ENCODE measurements at regions not wholly inside any gene's neighbourhood (a gene's known extent, or its start where the extent isn't known, plus 50 kb on each side); places are given as distances from the start of the nearest gene placed in this dataset.
A peak's percentile ranks its signal among the peaks of the same experiment; 100 is the strongest.
"Not testable (repeated sequence)": the region's sequence is repeated elsewhere in the genome, so short reads cannot be mapped to it uniquely, and the experiment has no call there.

DNA sequence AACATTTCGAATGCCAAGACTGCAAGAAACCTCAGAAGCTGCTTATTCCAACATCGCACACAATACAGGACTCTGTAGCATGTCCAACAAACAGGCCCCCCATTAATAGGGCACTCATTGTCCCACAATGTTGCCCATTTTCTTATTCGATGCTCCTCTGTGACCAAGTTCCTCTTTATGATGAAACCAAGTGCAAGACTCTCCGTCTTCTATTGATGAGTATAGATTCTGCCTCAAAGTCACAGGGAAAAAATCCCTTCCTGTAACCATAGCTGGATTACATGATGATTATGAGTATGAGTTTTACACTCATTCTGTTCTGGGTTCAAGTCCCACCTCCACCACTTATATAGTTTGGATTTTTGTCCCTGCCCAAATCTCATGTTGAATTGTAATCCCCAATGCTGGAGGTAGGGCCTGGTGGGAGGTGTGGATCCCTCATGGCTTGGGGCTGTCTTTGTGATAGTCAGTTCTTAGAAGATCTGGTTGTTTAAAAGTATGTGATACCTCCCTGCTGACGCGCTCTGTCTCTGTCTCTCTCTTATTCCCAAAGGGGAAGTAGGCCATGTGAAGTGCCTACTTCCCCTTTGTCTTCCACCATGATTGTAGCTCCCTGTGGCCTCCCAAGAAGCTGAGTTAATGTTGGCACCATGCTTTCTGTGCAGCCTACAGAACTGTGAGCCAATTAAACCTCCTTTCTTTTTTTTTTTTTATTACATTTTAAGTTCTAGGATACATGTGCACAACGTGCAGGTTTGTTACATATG lies 148.7 kb downstream of the OSR1 start:
- peak; percentile 51 for DNase-seq
- in situ Hi-C loops (cut with MboI; ENCODE audit: low pct_unique_long_range_greater_than_20kb, low sequenced_read_pairs) = no loop called here

DNA sequence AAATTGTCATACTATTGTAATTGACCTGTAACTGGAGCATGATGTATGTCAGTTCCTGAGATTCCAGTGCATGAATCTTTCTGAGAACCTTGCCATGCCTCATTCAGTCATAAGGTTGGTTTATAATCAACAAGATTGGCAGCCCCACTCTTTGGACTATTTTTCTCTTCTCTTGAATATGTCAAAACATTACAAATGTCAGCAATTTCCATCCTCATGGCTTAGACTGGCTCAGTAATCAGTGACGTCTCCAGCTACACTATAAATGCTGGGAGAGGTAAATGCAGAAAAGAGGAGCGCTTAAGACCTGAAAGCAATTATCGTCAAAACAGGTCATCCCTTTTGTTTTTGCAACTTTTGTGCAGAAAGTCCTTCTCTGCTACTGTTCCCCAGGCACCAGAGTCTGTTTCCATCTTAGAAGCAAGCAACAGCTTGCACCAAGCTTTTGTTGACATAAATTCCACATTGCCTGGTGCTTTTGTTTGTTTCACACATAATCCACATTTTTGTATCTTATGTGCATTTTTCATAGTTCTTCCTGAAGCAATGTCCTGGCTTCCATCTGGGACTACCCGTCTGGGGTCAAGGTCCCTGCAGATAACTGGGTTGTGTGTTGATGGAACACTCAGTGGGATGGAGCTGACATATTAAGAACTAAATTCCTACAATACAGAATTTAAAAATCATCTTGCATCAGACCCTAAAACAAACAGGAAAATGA lies 149.8 kb downstream of the OSR1 start:
- in situ Hi-C loops (cut with MboI; ENCODE audit: low pct_unique_long_range_greater_than_20kb, low sequenced_read_pairs) = no loop called here
- no peak for DNase-seq

DNA sequence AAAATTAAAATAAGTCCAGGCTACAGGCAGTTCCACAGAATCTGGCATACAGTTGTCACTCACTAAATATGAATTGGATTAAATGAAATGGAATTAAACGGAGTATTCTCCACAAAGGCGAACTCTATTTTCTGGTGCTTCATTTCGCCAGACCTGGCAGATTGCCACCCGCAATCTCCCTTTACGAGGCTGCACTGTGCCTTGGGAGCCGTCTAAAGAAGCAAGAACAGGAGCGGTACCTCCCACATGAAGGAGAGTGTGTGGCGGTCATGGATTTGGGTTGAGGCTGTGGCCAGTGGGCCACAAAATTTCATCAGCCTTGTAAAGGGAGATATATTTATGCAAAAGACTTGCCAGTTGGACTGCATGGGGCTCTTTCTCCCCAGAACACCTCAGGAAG lies 151.0 kb downstream of the OSR1 start:
- in situ Hi-C loops (cut with MboI; ENCODE audit: low pct_unique_long_range_greater_than_20kb, low sequenced_read_pairs) = no loop called here

DNA sequence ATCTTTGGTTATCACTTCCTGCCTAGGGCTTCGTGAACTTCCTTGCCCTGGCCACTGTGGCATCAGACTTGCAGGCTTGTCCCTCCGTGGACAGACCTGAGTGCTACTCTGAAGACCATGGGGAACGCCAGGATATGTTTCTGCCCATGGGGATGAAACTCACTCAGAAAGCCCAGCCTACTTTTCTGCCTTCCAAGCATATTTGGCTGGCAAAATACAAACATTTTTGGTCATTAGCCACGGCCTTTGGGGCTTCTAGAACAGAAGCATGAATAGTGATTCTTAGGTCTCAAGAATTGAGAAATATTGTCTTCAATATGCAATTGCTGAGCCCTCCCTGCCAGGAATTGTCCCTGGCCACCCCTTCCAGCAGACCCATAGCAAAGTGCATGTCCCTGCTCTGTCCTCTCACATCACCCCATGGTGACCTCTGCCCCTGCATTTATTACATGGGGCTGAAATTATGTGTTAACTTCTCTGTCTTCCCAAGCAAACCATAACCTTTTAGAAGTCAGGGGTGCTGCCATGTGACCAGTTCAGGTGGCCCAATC lies 152.4 kb downstream of the OSR1 start:
- no peak for DNase-seq
- in situ Hi-C loops (cut with MboI; ENCODE audit: low pct_unique_long_range_greater_than_20kb, low sequenced_read_pairs) = no loop called here

More for the DNA sequence above, 151.0 kb downstream of the OSR1 start:
- no peak for DNase-seq

DNA sequence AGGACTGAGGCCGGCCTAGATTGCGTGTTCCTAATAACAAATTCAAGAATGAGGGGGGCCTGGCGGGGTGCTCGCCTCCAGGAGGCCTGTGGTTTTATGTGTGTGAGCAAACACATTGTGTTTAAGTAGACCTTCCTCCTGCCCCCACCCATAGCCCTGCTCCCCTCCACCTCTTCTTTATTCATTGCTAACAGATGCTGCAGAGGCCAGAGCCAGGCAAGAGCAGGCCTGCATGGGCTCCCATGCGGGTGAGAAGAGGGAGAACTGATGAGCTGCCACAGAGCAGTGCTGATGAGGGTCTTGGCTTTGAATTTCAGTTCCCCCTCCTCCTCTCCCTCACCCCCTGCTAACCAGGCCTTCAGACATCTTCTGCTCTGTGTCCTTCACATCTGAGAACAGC lies 154.6 kb downstream of the OSR1 start:
- DNase-seq = no peak
- in situ Hi-C loops (cut with MboI; ENCODE audit: low pct_unique_long_range_greater_than_20kb, low sequenced_read_pairs) = no loop called here

DNA sequence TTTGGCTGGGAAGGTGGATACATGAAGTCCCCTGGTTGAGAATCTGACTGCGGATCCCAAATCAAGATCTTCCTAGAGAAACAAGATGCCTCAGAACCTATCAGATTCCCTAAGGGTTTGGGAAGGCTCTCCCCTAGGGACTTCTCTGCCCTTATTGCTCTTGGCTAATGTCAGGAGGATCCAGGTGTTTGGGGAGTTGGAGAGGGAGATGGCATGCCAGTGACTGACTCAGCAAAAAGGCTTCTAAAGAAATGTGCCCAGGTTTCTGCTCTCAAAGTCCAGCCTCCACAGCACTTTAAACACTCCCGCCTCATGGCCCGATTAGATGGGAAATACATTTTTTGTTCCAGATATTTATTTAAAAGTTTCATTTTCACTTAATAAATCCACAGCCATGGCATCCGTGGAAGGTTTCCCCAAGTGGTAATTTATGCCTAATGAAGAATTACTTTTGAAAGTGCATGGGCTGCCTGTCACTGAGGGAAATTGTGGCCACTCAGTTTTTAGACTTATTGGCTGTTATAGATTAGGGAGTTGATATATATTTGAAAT lies 156.4 kb downstream of the OSR1 start:
- in situ Hi-C loops (cut with MboI; ENCODE audit: low pct_unique_long_range_greater_than_20kb, low sequenced_read_pairs) = no loop called here
- no peak for DNase-seq

DNA sequence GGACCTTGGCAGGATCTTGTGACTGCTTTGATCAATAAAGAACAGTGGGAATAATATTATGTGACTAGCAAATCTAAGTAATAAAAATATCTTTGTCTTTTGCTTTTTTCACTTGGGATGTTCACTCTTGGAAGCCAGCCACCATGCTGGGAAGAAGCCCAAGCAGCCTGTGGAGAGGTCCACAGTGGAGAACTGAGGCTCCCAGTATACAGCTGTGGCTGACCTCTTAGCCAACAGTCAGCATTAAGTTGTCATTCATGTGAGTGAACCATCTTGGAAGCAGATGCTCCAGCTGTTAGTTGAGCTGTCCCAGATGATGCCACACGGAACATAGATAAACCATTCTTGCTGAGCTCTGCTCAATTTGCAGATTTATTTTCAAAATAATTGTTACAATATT lies 160.0 kb downstream of the OSR1 start:
- DNase-seq = no peak
- in situ Hi-C loops (cut with MboI; ENCODE audit: low pct_unique_long_range_greater_than_20kb, low sequenced_read_pairs) = no loop called here

DNA sequence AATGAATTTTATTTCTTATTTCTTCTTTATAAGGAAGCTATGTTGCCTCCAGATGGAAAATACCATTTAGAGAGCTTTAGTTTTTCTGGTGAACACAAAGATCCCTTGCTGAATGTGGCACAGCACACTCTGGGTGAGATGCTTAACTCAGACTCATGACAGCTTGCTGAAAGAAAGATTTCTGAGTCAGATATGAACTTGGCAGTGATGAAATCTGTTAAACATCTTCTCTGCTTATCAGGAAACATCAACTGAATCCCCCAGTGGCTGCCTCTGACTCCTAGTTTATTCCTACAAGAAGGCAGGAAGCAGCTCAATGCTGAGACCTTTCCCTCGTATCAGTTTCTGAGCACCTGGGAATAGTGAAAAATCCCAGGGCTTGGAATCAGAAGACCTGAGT lies 162.8 kb downstream of the OSR1 start:
- in situ Hi-C loops (cut with MboI; ENCODE audit: low pct_unique_long_range_greater_than_20kb, low sequenced_read_pairs) = no loop called here
- no peak for DNase-seq

DNA sequence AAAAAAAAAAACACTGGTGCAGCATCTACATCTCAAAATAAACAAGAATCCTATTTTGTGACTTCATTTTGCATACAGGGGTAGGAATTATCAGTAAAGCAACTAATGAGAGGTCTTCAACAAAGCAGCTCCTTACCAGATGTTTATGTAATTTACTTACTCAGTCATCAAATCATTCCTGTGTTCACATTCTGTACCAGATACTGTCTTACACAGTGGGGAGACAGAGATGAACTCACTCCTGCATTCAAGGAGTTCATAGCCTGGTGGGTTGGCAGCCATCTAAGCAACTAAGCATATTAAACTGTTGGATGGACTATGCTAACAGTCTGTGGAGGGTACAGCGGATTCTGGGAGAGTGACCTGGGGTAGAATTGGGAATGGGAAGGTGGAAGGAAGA lies 169.0 kb downstream of the OSR1 start:
- DNase-seq = no peak
- in situ Hi-C loops (cut with MboI; ENCODE audit: low pct_unique_long_range_greater_than_20kb, low sequenced_read_pairs) = no loop called here

DNA sequence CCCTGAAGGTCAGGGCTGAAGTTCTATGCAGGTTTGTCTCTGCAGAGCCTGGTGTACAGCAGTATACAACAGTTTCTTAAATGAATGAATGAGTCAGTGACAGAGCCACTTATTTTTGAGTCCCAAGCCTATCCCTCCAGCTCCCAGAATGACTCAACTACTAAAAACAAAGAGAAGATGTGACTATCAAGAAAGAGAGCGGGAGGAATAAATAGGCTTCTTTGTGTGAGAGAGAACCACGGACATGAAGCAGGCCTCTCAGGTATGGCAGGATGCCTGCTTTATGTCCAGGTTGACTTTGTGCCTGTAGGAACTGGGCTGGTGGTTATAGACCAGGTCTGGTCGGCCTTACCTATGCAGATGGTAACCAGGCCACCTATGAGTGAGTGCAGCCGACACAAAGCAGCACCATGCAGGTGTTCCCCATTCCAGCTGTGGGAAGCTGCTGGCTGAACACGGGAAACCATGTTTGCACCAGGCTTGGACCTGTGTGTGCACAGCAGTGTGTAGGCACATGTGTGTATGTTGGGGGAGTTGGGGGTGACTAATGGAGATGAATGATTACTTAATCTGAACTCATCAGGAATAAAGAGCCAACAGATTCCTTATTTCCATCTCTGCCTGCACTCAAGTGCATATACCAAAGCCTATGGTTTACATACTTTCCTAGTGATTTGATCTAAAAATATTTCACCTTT lies 171.0 kb downstream of the OSR1 start:
- in situ Hi-C loops (cut with MboI; ENCODE audit: low pct_unique_long_range_greater_than_20kb, low sequenced_read_pairs) = no loop called here

DNA sequence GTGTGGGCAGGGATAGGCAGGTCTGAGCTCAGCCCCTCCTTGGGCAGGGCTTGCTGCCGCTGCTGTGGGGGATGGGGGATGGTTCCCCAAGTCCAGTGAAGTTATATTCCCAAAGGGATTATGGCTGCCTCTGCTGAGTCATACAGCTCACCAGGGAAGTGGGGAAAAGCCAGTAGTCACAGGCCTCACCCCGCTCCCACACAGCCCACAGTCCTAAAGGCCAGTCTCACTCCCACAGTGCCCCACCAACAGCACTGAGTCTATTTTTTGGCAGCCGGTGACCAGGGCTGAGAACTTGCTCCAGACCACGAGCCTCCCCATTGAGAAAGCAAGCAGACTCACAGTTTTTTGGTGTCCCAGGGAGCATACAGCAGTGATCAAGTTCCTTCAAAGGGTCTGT lies 173.3 kb downstream of the OSR1 start:
- DNase-seq = no peak

More for the DNA sequence above, 171.0 kb downstream of the OSR1 start:
- no peak for DNase-seq

DNA sequence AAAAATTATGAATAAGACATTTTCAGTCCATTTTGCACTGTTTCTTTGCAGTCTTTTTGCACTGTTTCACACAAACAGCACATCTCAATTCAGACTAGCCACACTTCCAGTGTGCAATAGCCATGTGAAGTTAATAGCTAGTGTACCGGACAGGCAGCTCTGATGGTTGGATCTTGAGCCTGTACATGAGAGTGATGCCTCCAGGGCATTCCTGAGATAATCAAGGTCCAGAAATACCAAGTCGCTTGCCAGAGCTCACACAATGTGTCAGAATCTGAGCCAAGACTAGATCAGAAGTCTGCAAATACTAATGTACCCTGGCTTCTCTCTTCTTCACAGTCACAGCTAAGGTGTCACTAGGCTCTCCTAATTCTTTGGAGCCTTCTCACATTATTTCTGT lies 180.2 kb downstream of the OSR1 start:
- in situ Hi-C loops (cut with MboI; ENCODE audit: low pct_unique_long_range_greater_than_20kb, low sequenced_read_pairs) = no loop called here
- no peak for DNase-seq

More for the DNA sequence above, 173.3 kb downstream of the OSR1 start:
- in situ Hi-C loops (cut with MboI; ENCODE audit: low pct_unique_long_range_greater_than_20kb, low sequenced_read_pairs) = no loop called here

DNA sequence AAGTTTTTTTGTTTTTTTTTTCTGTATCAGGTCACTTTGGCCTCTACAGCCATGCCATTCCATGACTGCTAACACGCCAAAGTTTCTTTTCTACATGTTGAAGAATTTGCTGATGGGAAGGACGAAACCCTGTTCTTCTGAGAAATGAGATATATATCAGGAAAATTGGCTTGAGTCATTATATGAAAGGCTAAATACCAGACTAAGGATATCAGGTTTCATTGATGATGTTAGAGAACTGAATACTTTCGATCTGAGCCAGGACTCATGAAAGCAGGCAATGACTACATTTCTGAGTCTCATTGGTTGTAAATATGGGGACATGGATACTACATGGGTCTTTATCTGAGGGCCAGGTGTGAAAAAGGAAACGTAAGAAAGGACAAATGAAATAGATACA lies 181.4 kb downstream of the OSR1 start:
- in situ Hi-C loops (cut with MboI; ENCODE audit: low pct_unique_long_range_greater_than_20kb, low sequenced_read_pairs) = no loop called here
- no peak for DNase-seq

DNA sequence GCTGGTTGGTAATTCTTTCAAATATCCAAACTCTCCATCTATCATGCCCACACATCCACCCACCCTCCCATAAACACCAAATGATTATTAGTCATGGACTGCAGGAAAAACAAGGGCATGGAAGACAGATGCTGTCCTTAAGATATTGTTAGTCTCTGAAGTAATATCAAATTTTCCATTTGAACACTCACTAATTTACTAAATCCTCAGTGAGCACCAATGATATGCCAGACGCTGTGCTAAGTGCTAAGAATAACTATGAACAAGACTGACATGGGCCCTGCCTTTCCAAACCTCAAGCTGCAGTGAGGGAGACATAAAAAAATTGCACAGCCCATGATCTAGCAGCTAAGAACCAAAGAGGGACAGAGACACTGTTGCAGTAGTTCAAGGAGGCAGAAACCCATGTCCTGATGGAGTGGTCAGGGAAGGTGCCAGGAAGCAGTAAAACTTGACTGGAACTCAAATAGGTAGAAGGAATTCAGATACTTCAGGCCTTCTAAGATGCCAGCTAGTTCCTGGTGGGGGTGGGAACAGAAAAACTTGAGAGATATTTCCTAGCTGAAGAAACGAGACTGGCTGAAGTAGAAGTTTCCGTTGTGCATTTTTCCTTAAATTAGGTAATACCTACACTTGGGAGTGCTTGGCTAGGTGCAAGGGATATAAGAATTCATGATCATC lies 182.1 kb downstream of the OSR1 start:
- DNase-seq = no peak
- in situ Hi-C loops (cut with MboI; ENCODE audit: low pct_unique_long_range_greater_than_20kb, low sequenced_read_pairs) = no loop called here

DNA sequence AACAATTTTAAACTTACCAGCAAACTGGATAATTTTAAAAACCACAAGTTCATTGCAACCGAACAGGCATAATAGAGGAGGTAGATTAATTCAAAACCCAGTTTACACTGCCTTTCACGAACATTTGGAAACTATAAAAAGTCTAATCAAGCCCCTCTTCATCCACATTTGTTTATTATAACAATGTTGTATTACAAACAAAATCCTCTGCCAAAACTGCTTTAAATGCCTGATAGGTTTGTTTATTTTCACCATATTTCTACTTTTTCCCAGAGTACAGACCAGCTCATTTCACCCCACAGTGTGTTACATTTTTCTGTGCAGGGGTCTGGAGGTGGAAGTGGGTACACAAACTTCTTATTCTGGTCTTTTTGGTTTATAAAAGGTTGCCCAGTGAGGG lies 184.2 kb downstream of the OSR1 start:
- no peak for DNase-seq
- in situ Hi-C loops (cut with MboI; ENCODE audit: low pct_unique_long_range_greater_than_20kb, low sequenced_read_pairs) = no loop called here

DNA sequence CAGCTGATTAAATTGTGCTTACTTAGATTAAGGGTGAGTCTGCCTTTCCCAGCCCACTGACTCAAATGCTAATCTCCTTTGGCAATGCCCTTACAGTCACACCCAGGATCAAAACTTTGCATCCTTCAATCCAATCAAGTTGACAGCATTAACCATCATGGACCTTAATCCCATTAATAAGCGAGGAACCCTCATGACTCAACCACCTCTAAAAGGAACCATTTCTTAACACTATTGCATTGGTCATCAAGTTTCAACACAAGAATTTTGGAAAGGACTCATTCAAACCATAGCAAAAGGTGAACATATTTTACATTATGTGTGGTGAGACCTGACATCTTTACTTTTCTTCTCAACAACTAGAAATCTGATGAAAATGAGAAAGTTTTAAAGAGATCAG lies 187.0 kb downstream of the OSR1 start:
- DNase-seq = no peak
- in situ Hi-C loops (cut with MboI; ENCODE audit: low pct_unique_long_range_greater_than_20kb, low sequenced_read_pairs) = no loop called here

DNA sequence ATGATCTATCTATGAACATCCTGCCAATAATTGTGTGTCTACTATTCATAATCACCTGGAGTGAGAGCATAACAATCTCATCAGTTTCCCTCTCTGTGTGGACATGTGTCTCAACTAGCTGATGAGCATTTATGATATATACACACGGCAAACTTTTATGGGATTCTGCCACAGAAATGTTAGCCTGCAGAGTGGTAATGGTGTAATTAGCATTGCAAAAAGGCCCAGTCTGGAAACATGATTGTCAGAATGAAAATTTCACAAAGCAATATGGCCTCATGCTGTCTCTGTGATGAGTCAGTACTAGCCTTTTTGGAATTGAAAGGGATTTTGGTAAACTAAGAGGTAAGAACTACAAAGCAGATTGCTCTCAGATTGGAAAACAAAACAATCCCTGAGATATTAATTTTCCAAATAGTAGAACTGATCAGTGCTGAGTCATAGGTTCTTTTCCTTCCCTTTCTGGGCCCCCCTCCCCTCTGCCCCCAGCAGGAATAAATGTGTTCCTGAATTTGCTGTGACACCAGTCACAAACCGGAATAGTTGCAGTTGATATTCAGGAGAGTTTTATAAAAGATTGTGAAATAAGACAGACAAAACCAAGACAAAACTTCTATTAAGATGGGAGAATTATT lies 189.2 kb downstream of the OSR1 start:
- DNase-seq = no peak
- in situ Hi-C loops (cut with MboI; ENCODE audit: low pct_unique_long_range_greater_than_20kb, low sequenced_read_pairs) = no loop called here

DNA sequence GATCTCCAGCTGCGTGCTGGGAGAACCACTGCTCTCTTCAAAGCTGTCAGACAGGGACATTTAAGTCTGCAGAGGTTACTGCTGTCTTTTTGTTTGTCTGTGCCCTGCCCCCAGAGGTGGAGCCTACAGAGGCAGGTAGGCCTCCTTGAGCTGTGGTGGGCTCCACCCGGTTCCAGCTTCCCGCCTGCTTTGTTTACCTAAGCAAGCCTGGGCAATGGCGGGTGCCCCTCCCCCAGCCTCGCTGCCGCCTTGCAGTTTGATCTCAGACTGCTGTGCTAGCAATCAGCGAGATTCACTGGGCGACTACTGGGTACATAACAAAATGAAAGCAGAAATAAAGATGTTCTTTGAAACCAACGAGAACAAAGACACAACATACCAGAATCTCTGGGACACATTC lies 194.3 kb downstream of the OSR1 start:
- DNase-seq; in situ Hi-C loops (cut with MboI; ENCODE audit: low pct_unique_long_range_greater_than_20kb, low sequenced_read_pairs): not testable (repeated sequence)

DNA sequence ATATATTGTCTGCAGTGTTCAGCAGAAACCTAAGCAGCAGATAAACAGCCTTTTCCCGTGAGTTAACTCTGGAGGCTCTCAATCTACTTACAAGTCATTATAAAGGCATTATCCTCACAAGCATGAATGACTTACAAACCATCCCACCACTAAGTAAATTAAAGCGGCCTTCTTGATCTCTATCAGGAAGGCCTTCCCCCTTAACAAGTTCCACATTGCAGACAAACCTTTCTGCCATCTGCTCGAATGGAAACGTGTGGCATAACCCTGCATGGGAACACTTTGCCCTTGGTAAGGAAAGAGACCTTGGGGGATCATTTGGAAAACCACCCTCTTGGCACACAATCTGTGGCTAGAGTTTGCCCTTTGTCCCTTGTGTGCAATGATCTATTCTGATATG lies 199.5 kb downstream of the OSR1 start:
- no peak for DNase-seq
- in situ Hi-C loops (cut with MboI; ENCODE audit: low pct_unique_long_range_greater_than_20kb, low sequenced_read_pairs) = no loop called here

Data from KBM-7 (cell line).